ENCODE measurements at regions not wholly inside any gene's neighbourhood (a gene's known extent, or its start where the extent isn't known, plus 50 kb on each side); places are given as distances from the start of the nearest gene placed in this dataset.

GRCh38 chr2:41923156-41923786 is 124.5 kb upstream of the PKDCC start:
- no peak for TF ChIP-seq CTCF (conservative IDR thresholded peaks at IDR 0.05; ENCODE audit: low read depth, low read length)
- TF ChIP-seq EZH2 (IDR thresholded peaks at IDR 0.05; ENCODE audit: borderline replicate concordance, low read depth, low read length, poor library complexity, severe bottlenecking), result no peak

All from A673 (cell line).